HPDE6-E6E7 (cell line): ENCODE measurements at regions not wholly inside any gene's neighbourhood (a gene's known extent, or its start where the extent isn't known, plus 50 kb on each side); places are given as distances from the start of the nearest gene placed in this dataset.
"Not testable (repeated sequence)": the region's sequence is repeated elsewhere in the genome, so short reads cannot be mapped to it uniquely, and the experiment has no call there.

Experiments
- DNase-seq: peaks from one replicate; pipeline ENCODE4 v3.0.0; 2011; ENCODE audit warnings: missing footprints; ENCODE audit errors: extremely low spot score

GRCh38 chr5:19196631-19197030 lies 791.4 kb downstream of the CDH18 start:
- DNase-seq = no peak

- DNase-seq = no peak
Measured at GRCh38 chr5:19200251-19200650, 787.7 kb downstream of the CDH18 start.

GRCh38 chr5:19208397-19208796 lies 779.6 kb downstream of the CDH18 start:
- no peak for DNase-seq

GRCh38 chr5:19210886-19211285 lies 777.1 kb downstream of the CDH18 start:
- no peak for DNase-seq

- DNase-seq = no peak
Measured at GRCh38 chr5:19229179-19229835, 758.7 kb downstream of the CDH18 start.

- DNase-seq = no peak
Measured at GRCh38 chr5:19233573-19233972, 754.4 kb downstream of the CDH18 start.

GRCh38 chr5:19235101-19235584 lies 752.9 kb downstream of the CDH18 start:
- no peak for DNase-seq

GRCh38 chr5:19240170-19240569 lies 747.8 kb downstream of the CDH18 start:
- DNase-seq = peak; percentile 11

GRCh38 chr5:19241690-19242089 lies 746.3 kb downstream of the CDH18 start:
- no peak for DNase-seq

GRCh38 chr5:19246191-19246590 lies 741.8 kb downstream of the CDH18 start:
- DNase-seq = not testable (repeated sequence)

- no peak for DNase-seq
Measured at GRCh38 chr5:19247302-19247701, 740.7 kb downstream of the CDH18 start.

- DNase-seq = no peak
Measured at GRCh38 chr5:19256036-19256435, 732.0 kb downstream of the CDH18 start.

GRCh38 chr5:19258686-19259085 lies 729.3 kb downstream of the CDH18 start:
- no peak for DNase-seq

GRCh38 chr5:19261879-19262278 lies 726.1 kb downstream of the CDH18 start:
- DNase-seq = no peak

GRCh38 chr5:19264821-19265220 lies 723.2 kb downstream of the CDH18 start:
- no peak for DNase-seq

GRCh38 chr5:19266791-19267190 lies 721.2 kb downstream of the CDH18 start:
- DNase-seq = no peak

- DNase-seq = no peak
Measured at GRCh38 chr5:19270153-19270552, 717.8 kb downstream of the CDH18 start.

- no peak for DNase-seq
Measured at GRCh38 chr5:19274578-19274977, 713.4 kb downstream of the CDH18 start.

- no peak for DNase-seq
Measured at GRCh38 chr5:19285286-19285685, 702.7 kb downstream of the CDH18 start.

- not testable (repeated sequence) for DNase-seq
Measured at GRCh38 chr5:19287548-19288277, 700.3 kb downstream of the CDH18 start.

- not testable (repeated sequence) for DNase-seq
Measured at GRCh38 chr5:19288311-19288710, 699.7 kb downstream of the CDH18 start.

- DNase-seq = no peak
Measured at GRCh38 chr5:19297934-19298333, 690.1 kb downstream of the CDH18 start.

- no peak for DNase-seq
Measured at GRCh38 chr5:19301271-19301670, 686.7 kb downstream of the CDH18 start.
